IMR-90 (cell line): ENCODE measurements at regions not wholly inside any gene's neighbourhood (a gene's known extent, or its start where the extent isn't known, plus 50 kb on each side); places are given as distances from the start of the nearest gene placed in this dataset.

ENCODE experiments used
- BHLHE40 ChIP-seq: fragments of 150-350 bp; IDR thresholded peaks from 2 replicates; pipeline ENCODE4 v1.6.1; 2016; ENCODE audit warnings: mild to moderate bottlenecking, low read depth, low read length
- CEBPB ChIP-seq: IDR thresholded peaks from 2 replicates; pipeline ENCODE4 v1.6.1; 2012; ENCODE audit warnings: low read depth, low read length, improper control_type of control experiment
- CTCF ChIP-seq: conservative IDR thresholded peaks from 2 replicates; pipeline ENCODE4 v1.5.1; 2012; ENCODE audit warnings: mild to moderate bottlenecking, low read depth, low read length, improper control_type of control experiment
- POLR2A ChIP-seq: IDR thresholded peaks from 2 replicates; pipeline ENCODE4 v1.6.1; 2012; ENCODE audit warnings: mild to moderate bottlenecking, low read depth, low read length
- RFX5 ChIP-seq: IDR thresholded peaks from 2 replicates; pipeline ENCODE4 v1.8.0; 2012; ENCODE audit warnings: low read depth, mild to moderate bottlenecking, low read length, moderate library complexity

- TF ChIP-seq CTCF: no peak
- TF ChIP-seq CEBPB: no peak
- TF ChIP-seq RFX5: no peak
- no peak for TF ChIP-seq POLR2A
- TF ChIP-seq BHLHE40: no peak
Measured at GRCh38 chr2:175579646-175580045, 398.1 kb upstream of the ATP5MC3 start.
